HFF-Myc (cell line): ENCODE measurements at regions not wholly inside any gene's neighbourhood (a gene's known extent, or its start where the extent isn't known, plus 50 kb on each side); places are given as distances from the start of the nearest gene placed in this dataset.
A peak's percentile ranks its signal among the peaks of the same experiment; 100 is the strongest.

Source experiments
- DNase-seq: peaks from one replicate; pipeline ENCODE4 v3.0.0-alpha.2; 2011; ENCODE audit warnings: low read depth; ENCODE audit errors: extremely low read depth
- H3K4me3 ChIP-seq: replicated peaks from 2 replicates; pipeline ENCODE4 v1.5.1; 2011; ENCODE audit warnings: low read depth, mild to moderate bottlenecking, control low read depth, low read length
- CTCF ChIP-seq: IDR thresholded peaks from 2 replicates; pipeline ENCODE4 v1.5.1; 2012; ENCODE audit warnings: mild to moderate bottlenecking, low read depth, low read length, control low read depth; ENCODE audit errors: missing control alignments

GRCh38 chr10:125344573-125345171, 184.3 kb upstream of the CTBP2 start:
- no peak overlapping the region for H3K4me3 ChIP-seq
- no peak for DNase-seq
- no peak for TF ChIP-seq CTCF

GRCh38 chr10:125343983-125344382, 183.6 kb upstream of the CTBP2 start:
- DNase-seq: no peak

GRCh38 chr10:125343118-125343925, 183.0 kb upstream of the CTBP2 start:
- H3K4me3 ChIP-seq: no peak overlapping the region
- TF ChIP-seq CTCF: peak; percentile 57
- DNase-seq: peak; percentile 7

More at GRCh38 chr10:125343983-125344382, 183.6 kb upstream of the CTBP2 start:
- TF ChIP-seq CTCF: no peak
- no peak overlapping the region for H3K4me3 ChIP-seq

GRCh38 chr10:125341611-125342010, 181.2 kb upstream of the CTBP2 start:
- no peak for TF ChIP-seq CTCF
- H3K4me3 ChIP-seq: no peak overlapping the region
- DNase-seq: no peak

- no peak for DNase-seq
- TF ChIP-seq CTCF: no peak
- no peak overlapping the region for H3K4me3 ChIP-seq
Observed at GRCh38 chr10:125340903-125341302, 180.5 kb upstream of the CTBP2 start.

GRCh38 chr10:125337510-125337909, 177.1 kb upstream of the CTBP2 start:
- peak; percentile 15 for TF ChIP-seq CTCF
- DNase-seq: no peak
- H3K4me3 ChIP-seq: no peak overlapping the region
